Stomach (tissue), 8 donors: ENCODE measurements at regions not wholly inside any gene's neighbourhood (a gene's known extent, or its start where the extent isn't known, plus 50 kb on each side); places are given as distances from the start of the nearest gene placed in this dataset.

Source experiments
- DNase-seq, 2 donors: peaks; one replicate each; pipeline versions ENCODE4 v3.0.0 to v3.0.0-alpha.2; 2013 to 2019
- H3K27ac ChIP-seq, 5 donors: fragments of 200-600 bp in 4 of 5; sonication (generic) in 4 of 5; one replicate each; pipeline ENCODE4 v1.5.1; 2013 to 2019; ENCODE audit warnings: mild to moderate bottlenecking in 1 of 5, moderate library complexity in 1 of 5
- H3K27me3 ChIP-seq, 3 donors: fragments of 200-600 bp; sonication (generic); one replicate each; pipeline ENCODE4 v1.5.1; 2017 to 2019; ENCODE audit warnings: mixed run types in 1 of 3
- H3K36me3 ChIP-seq, 4 donors: fragments of 200-600 bp; sonication (generic); 1 replicate in 3 of 4; 2 replicates in 1 of 4; pipeline ENCODE4 v1.5.1; 2016 to 2019
- H3K4me1 ChIP-seq, 4 donors: fragments of 200-600 bp; sonication (generic); one replicate each; pipeline ENCODE4 v1.5.1; 2016 to 2019
- H3K4me3 ChIP-seq, 4 donors: fragments of 200-600 bp; sonication (generic) in 3 of 4; one replicate each; pipeline ENCODE4 v1.5.1; 2016 to 2019; ENCODE audit warnings: mild to moderate bottlenecking in 1 of 4
- H3K9me3 ChIP-seq, 4 donors: fragments of 200-600 bp; sonication (generic); one replicate each; pipeline ENCODE4 v1.5.1; 2016 to 2019
- EP300 ChIP-seq: sonication (generic); formaldehyde crosslinking; IDR thresholded peaks from one replicate; pipeline ENCODE4 v1.6.1; 2017; ENCODE audit warnings: antibody characterized with exemption
- POLR2A ChIP-seq, 4 donors: fragments of 450-650 bp; IDR thresholded peaks; one replicate each; pipeline ENCODE4 v1.6.1; 2016; ENCODE audit warnings: antibody characterized with exemption in 4 of 4, control low read depth in 2 of 4, mild to moderate bottlenecking in 1 of 4, moderate library complexity in 1 of 4
- POLR2AphosphoS5 ChIP-seq, 3 donors: sonication (generic); formaldehyde crosslinking; IDR thresholded peaks; one replicate each; pipeline ENCODE4 v1.6.1; 2016; ENCODE audit warnings: antibody characterized with exemption in 3 of 3
- WGBS, 5 donors: extraction: QIAGEN DNeasy Blood & Tissue Kit in 3 of 5; methylation state at CpG; one replicate each; pipeline versions ENCODE4 v1.1.5 to v1.1.7; 2013 to 2018; 5-methylcytosine and 5-hydroxymethylcytosine counted together
- intact Hi-C: fragments of 100-400 bp; cut with DNase I; formaldehyde crosslinking; loops from one replicate; pipeline ENCODE4 v1.15.1; 2023; ENCODE audit warnings: low total_unique reads
- TF ChIP-seq, protein P1 (sequence below), 7 experiments: fragments of 450-650 bp in 4 of 7; fragments of 200-600 bp in 3 of 7; sonication (generic) in 3 of 7; IDR thresholded peaks; one replicate each; pipeline ENCODE4 v1.5.1; 2016 to 2019; ENCODE audit warnings: antibody characterized with exemption in 7 of 7, control low read depth in 2 of 7, mild to moderate bottlenecking in 1 of 7
- donor health status: healthy with polysubstance abuse.
- donor health status: Bipolar disorder and iron deficiency.
- donor health status: healthy.

DNA sequence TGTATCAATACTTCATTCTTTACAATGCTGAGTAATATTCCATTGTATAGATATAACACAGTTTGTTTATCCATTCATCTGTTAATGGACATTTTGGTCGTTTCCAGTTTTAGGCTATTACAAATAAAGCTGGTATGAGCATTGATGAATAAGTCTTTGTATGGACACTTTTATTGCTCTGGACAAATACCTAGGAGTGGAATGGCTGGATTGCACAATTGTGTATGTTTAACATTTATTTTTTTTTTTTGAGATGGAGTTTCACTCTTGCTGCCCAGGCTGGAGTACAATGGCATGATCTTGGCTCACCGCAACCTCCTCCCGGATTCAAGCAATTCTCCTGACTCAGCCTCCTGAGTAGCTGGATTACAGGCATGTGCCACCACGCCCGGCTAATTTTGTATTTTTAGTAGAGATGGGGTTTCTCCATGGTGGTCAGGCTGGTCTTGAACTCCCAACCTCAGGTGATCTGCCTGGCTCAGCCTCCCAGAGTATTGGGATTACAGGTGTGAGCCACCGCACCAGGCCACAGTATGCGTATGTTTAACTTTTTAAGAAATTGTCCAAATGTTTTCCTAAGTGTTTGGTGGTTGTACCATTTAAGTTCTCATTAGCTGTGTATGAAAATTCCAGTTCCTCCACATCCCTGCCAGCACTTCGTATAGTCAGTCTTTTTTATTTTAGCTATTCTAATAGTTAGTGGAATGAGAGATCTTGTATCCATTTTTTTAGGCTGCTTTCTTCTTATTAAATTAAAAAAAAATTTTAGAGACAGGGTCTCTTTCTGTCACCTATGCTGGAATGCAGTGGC, 194.9 kb upstream of the HAAO start:
- Histone ChIP-seq H3K27ac (peak overlapping the region in 1 of 5 donors; percentile 35), H3K36me3 (no peaks in the 10 kb centered on the region), H3K4me1 (peaks cover 0 to 5% (median 1%) of the 10 kb centered on the region in 4 donors), H3K4me3 (no peak overlapping the region), H3K9me3 (no peaks in the 10 kb centered on the region), H3K27me3 (no peaks in the 10 kb centered on the region)
- DNase-seq = no peak
- WGBS, 5 donors = 67 to 75% (median 71%) methylated on average over 8 of the region's 8 CpGs
- intact Hi-C loops = no loop called here
- TF ChIP-seq, protein P1, sequence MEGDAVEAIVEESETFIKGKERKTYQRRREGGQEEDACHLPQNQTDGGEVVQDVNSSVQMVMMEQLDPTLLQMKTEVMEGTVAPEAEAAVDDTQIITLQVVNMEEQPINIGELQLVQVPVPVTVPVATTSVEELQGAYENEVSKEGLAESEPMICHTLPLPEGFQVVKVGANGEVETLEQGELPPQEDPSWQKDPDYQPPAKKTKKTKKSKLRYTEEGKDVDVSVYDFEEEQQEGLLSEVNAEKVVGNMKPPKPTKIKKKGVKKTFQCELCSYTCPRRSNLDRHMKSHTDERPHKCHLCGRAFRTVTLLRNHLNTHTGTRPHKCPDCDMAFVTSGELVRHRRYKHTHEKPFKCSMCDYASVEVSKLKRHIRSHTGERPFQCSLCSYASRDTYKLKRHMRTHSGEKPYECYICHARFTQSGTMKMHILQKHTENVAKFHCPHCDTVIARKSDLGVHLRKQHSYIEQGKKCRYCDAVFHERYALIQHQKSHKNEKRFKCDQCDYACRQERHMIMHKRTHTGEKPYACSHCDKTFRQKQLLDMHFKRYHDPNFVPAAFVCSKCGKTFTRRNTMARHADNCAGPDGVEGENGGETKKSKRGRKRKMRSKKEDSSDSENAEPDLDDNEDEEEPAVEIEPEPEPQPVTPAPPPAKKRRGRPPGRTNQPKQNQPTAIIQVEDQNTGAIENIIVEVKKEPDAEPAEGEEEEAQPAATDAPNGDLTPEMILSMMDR (IDR thresholded peaks at IDR 0.05) = no peak
- no peak for TF ChIP-seq POLR2A (IDR thresholded peaks at IDR 0.05)
- no peak for TF ChIP-seq EP300
- no peak for TF ChIP-seq POLR2AphosphoS5 (IDR thresholded peaks at IDR 0.05)

DNA sequence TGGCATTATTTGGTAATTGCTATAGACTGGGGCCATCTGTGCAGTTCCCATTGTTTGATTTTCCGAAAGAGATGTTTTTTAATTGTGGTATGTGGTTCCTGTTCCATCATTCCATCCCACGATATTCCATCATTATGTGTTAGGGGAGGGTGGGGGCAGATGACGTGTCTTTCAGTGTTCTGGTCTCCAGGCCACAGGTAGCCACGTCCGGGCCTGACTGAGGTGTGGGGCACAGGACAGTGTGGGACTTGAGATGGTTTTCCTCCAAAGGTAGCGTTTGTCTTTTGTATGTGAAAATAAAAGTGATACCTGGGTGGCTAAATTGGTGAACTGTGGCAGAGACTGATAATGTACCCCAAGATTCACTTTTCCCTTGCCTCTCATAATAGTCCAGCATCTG, 192.2 kb upstream of the HAAO start:
- H3K36me3 ChIP-seq = no peaks in the 10 kb centered on the region
- no peak overlapping the region for H3K27ac ChIP-seq
- TF ChIP-seq POLR2AphosphoS5 (IDR thresholded peaks at IDR 0.05) = no peak
- TF ChIP-seq, protein P1 (IDR thresholded peaks at IDR 0.05) = no peak
- TF ChIP-seq EP300 = no peak
- TF ChIP-seq POLR2A (IDR thresholded peaks at IDR 0.05) = no peak
- intact Hi-C loops = no loop called here
- H3K27me3 ChIP-seq = no peaks in the 10 kb centered on the region
- no peak for DNase-seq
- WGBS, 5 donors = 82 to 93% (median 85%) methylated on average over 6 of the region's 6 CpGs
- no peaks in the 10 kb centered on the region for H3K9me3 ChIP-seq
- no peak overlapping the region for H3K4me3 ChIP-seq
- peaks cover 0 to 13% (median 7%) of the 10 kb centered on the region in 4 donors for H3K4me1 ChIP-seq

DNA sequence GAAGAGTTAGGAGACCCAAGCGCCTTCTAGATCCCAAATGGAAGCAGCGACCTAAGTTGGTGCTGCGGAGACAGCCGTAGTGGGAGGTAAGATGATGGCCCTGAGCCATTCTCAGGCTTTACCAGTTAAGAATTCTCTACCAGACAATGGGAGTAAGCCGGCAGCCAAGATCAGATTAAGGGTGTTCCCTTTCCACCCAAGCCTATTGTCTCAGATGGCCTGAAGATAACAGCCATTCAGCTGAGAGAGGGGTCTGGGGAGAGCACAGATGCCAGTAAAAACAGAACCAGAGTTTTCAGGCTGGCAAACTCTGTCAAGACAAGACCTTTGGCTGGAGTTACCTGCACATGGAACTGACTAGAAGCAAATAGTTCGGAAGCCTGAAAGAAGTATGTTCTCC, 191.7 kb upstream of the HAAO start:
- intact Hi-C loops = no loop called here
- H3K9me3 ChIP-seq = no peaks in the 10 kb centered on the region
- 73 to 88% (median 74%) methylated on average over 6 of the region's 6 CpGs for WGBS, 5 donors
- no peaks in the 10 kb centered on the region for H3K27me3 ChIP-seq
- TF ChIP-seq POLR2AphosphoS5 (IDR thresholded peaks at IDR 0.05) = no peak
- TF ChIP-seq, protein P1 (IDR thresholded peaks at IDR 0.05) = no peak
- H3K36me3 ChIP-seq = no peaks in the 10 kb centered on the region
- H3K27ac ChIP-seq = no peak overlapping the region
- no peak overlapping the region for H3K4me3 ChIP-seq
- peaks cover 4 to 18% (median 12%) of the 10 kb centered on the region in 4 donors for H3K4me1 ChIP-seq
- DNase-seq = no peak

DNA sequence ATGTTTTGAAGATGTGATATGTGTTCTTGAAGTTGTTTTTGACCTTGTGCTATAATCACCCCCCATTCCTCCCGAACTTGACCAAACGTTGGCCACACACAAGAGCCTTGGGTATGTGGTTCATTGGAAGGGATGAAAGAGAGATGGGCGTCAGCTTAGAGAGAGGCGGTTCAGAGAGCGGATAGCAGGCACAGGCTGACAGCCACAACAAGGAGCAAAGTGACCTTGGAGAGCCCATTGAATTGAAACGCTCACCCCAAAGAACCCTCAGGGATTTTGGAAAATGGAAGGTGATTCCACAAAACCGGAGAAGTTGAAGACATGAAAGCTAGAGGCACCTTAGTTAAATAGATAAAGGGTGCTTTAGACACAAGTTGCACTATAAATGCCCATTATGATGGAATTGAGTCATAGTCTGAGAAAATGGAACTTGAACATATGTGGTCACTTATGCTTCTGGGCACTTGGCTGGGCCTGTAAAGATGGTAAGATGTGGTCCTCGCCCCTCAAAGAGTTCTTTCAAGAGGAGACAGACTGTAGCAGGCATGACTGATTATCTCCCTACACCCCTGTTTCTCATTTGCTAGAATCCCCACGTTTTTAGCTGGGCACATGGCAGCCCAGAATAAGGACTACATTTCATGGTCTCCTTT, 188.5 kb upstream of the HAAO start:
- Histone ChIP-seq H3K9me3 (no peaks in the 10 kb centered on the region), H3K27me3 (no peaks in the 10 kb centered on the region), H3K4me3 (no peak overlapping the region), H3K36me3 (no peaks in the 10 kb centered on the region), H3K4me1 (peaks cover 10 to 48% (median 35%) of the 10 kb centered on the region in 4 donors), H3K27ac (peak overlapping the region in 1 of 5 donors; percentile 70)
- intact Hi-C loops = no loop called here
- no peak for DNase-seq
- WGBS, 5 donors = 84 to 94% (median 91%) methylated on average over 9 of the region's 9 CpGs
- no peak for TF ChIP-seq EP300
- TF ChIP-seq POLR2A (IDR thresholded peaks at IDR 0.05) = no peak
- TF ChIP-seq POLR2AphosphoS5 (IDR thresholded peaks at IDR 0.05) = no peak
- TF ChIP-seq, protein P1 (IDR thresholded peaks at IDR 0.05) = no peak
